ENCODE measurements at regions not wholly inside any gene's neighbourhood (a gene's known extent, or its start where the extent isn't known, plus 50 kb on each side); places are given as distances from the start of the nearest gene placed in this dataset.

DNA sequence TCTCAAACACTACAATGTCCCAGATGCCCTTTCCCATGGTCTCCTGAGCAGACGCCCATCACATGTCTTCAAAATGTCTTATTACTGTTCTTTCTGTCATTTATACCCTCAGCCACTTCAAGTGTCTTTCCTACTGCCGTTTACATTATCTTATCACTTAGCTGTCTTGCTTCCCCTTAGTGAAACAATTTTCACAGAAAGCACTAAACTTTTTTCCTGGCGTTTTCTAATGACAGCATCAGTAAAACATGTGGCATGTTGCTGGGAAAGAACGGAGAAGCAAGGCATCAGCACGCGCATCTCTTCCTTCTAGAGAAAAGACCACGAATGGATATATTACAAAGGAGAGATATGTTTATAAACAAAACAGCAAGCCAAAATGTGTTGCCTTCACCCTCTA lies 189.7 kb upstream of the SLIT2 start:
- TF ChIP-seq, protein P1, sequence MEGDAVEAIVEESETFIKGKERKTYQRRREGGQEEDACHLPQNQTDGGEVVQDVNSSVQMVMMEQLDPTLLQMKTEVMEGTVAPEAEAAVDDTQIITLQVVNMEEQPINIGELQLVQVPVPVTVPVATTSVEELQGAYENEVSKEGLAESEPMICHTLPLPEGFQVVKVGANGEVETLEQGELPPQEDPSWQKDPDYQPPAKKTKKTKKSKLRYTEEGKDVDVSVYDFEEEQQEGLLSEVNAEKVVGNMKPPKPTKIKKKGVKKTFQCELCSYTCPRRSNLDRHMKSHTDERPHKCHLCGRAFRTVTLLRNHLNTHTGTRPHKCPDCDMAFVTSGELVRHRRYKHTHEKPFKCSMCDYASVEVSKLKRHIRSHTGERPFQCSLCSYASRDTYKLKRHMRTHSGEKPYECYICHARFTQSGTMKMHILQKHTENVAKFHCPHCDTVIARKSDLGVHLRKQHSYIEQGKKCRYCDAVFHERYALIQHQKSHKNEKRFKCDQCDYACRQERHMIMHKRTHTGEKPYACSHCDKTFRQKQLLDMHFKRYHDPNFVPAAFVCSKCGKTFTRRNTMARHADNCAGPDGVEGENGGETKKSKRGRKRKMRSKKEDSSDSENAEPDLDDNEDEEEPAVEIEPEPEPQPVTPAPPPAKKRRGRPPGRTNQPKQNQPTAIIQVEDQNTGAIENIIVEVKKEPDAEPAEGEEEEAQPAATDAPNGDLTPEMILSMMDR (IDR thresholded peaks at IDR 0.05; ENCODE audit: low read depth, low read length, missing control alignments) = no peak
- no peak for DNase-seq (ENCODE audit: low read depth)
- H3K4me3 ChIP-seq (ENCODE audit: low read depth, low read length) = no peak overlapping the region

DNA sequence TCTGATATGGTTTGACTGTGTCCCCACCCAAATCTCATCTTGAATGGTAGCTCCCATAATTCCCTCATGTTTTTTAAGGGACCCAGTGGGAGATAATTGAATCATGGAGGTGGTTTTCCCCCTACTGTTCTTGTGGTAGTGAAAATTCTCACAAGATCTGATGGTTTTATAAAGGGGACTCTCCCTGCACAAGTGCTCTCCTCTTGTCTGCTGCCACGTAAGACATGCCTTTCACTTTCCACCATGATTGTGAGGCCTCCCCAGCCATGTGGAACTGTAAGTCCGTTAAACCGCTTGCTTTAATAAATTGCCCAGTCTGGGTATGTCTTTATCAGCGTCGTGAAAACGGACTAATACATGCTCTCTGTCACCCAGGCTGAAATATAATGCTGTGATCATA lies 200.9 kb upstream of the SLIT2 start:
- TF ChIP-seq, protein P1 (IDR thresholded peaks at IDR 0.05; ENCODE audit: low read depth, low read length, missing control alignments) = no peak
- DNase-seq (ENCODE audit: low read depth) = no peak
- no peak overlapping the region for H3K4me3 ChIP-seq (ENCODE audit: low read depth, low read length)

GRCh38 chr4:20049889-20050288 lies 201.8 kb upstream of the SLIT2 start:
- DNase-seq (ENCODE audit: low read depth) = no peak
- TF ChIP-seq, protein P1 (IDR thresholded peaks at IDR 0.05; ENCODE audit: low read depth, low read length, missing control alignments) = no peak
- no peak overlapping the region for H3K4me3 ChIP-seq (ENCODE audit: low read depth, low read length)

DNA sequence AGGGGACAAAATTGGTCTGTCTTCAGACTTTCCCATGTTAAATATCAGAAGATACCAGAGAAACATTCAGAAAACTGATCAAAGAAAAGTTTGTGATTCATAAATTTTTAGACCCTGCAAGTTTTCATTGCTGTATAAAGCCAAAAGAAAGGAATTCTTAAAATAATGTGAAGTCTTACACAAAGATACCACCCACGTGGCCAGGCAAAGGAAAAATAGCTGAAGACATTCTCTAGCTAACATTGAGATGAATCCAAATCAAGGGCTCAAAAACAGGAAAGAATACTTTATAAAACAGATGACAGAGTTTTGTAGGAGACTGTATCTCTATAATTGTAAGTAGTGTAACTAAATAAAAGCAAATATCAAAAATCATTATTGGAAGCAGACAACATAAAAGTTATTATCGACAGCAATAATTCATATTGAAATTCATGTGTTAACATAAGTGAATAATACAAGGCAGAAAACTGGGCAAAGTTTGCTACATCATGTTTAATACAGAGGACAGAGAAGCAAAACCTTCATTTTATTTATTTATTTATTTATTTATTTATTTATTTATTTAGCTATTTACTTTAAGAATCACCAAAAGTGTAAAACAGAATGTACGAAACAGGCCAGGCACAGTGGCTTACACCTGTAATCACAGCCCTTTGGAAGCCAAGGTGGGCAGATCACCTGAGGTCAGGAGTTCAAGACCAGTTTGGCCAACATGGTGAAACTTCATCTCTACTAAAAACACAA lies 204.6 kb upstream of the SLIT2 start:
- H3K4me3 ChIP-seq (ENCODE audit: low read depth, low read length) = no peak overlapping the region
- TF ChIP-seq, protein P1 (IDR thresholded peaks at IDR 0.05; ENCODE audit: low read depth, low read length, missing control alignments) = no peak
- DNase-seq (ENCODE audit: low read depth) = no peak

GRCh38 chr4:20046179-20046578 lies 205.5 kb upstream of the SLIT2 start:
- H3K4me3 ChIP-seq (ENCODE audit: low read depth, low read length) = no peak overlapping the region
- TF ChIP-seq, protein P1 (IDR thresholded peaks at IDR 0.05; ENCODE audit: low read depth, low read length, missing control alignments) = no peak
- no peak for DNase-seq (ENCODE audit: low read depth)

DNA sequence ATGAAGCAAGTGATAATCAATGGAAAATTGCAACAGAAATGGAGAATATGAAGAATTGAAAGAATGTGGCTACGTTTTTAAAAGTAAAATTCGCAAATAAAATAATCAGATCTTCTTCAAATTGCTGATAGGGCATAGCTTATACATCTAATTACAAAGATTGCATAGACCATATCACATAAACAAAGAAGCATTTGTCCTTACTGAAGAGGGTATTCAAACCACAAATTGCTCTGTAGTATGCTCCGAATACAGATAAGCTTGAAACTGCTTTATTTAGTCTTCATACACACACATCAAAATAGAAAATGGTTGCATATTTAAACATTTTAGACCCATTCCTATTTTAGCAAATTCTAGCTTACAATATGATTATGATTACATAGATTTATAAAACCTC lies 206.7 kb upstream of the SLIT2 start:
- DNase-seq (ENCODE audit: low read depth) = no peak
- TF ChIP-seq, protein P1 (IDR thresholded peaks at IDR 0.05; ENCODE audit: low read depth, low read length, missing control alignments) = no peak
- no peak overlapping the region for H3K4me3 ChIP-seq (ENCODE audit: low read depth, low read length)

- H3K4me3 ChIP-seq (ENCODE audit: low read depth, low read length) = no peak overlapping the region
- TF ChIP-seq, protein P1 (IDR thresholded peaks at IDR 0.05; ENCODE audit: low read depth, low read length, missing control alignments) = no peak
- no peak for DNase-seq (ENCODE audit: low read depth)
These were observed 207.2 kb upstream of the SLIT2 start for GRCh38 chr4:20044502-20044911.

All from GM12864 (cell line).